ENCODE measurements at regions not wholly inside any gene's neighbourhood (a gene's known extent, or its start where the extent isn't known, plus 50 kb on each side); places are given as distances from the start of the nearest gene placed in this dataset.

GRCh38 chr2:234355021-234355720 lies 141.7 kb downstream of the ARL4C start:
- TF ChIP-seq POLR2AphosphoS5 (IDR thresholded peaks at IDR 0.05; ENCODE audit: borderline replicate concordance, low read depth, low read length) (no peak), EZH2 (IDR thresholded peaks at IDR 0.05) (no peak), FOXP2 (optimal IDR thresholded peaks at IDR 0.05; ENCODE audit: control extremely low read depth, extremely low read length, insufficient read depth) (no peak)
